ENCODE measurements at regions not wholly inside any gene's neighbourhood (a gene's known extent, or its start where the extent isn't known, plus 50 kb on each side); places are given as distances from the start of the nearest gene placed in this dataset.

DNA sequence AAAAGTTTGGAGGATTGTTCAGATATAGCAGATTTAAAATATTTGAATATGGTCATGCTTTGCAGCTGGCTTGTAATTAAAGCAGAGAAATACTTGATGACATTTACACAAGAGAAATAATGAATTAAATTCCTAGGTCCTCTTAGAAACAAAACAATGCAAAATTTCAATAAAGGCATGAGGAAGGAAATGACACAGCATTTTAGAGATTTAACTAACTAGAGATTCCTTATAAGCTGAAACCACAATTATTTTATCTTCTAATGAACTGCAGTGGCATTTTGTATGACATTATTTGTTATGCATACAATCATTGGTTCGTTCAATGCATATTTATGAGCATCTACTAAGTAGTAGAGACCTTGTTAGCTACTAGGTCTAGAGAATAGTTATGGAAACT lies 490.9 kb downstream of the ZWINT start:
- Histone ChIP-seq H3K23ac (ENCODE audit: low read length) (no peak overlapping the region), H3K18ac (ENCODE audit: low read length) (no peak overlapping the region), H3K9me3 (ENCODE audit: insufficient read depth, low read depth, low read length) (no peaks in the 10 kb centered on the region), H3K4me1 (ENCODE audit: control insufficient read depth in 1 of 2, insufficient read depth in 2 of 2, low read length in 2 of 2) (no peaks in the 10 kb centered on the region), H3K4me3 (ENCODE audit: low read depth, low read length) (no peak overlapping the region), H3K79me1 (ENCODE audit: low read length) (no peaks in the 10 kb centered on the region), H4K8ac (ENCODE audit: low read depth, low read length) (no peak overlapping the region), H2AK5ac (ENCODE audit: low read length) (no peak overlapping the region), H2BK5ac (ENCODE audit: low read depth, low read length, poor library complexity) (no peak overlapping the region), H3K27ac (ENCODE audit: low read depth, low read length) (no peak overlapping the region), H3K79me2 (ENCODE audit: control insufficient read depth, insufficient read depth, low read length, poor library complexity) (no peaks in the 10 kb centered on the region), H3K36me3 (ENCODE audit: control insufficient read depth in 1 of 2, insufficient read depth in 2 of 2, low read length in 2 of 2) (no peaks in the 10 kb centered on the region), H2BK12ac (ENCODE audit: low read length) (no peak overlapping the region), H2BK120ac (ENCODE audit: insufficient read depth, low read length, poor library complexity) (no peak overlapping the region), H3K27me3 (ENCODE audit: insufficient read depth, low read length) (no peaks in the 10 kb centered on the region), H3K4me2 (ENCODE audit: low read length) (no peak overlapping the region), H3K14ac (ENCODE audit: low read length) (no peak overlapping the region), H2AFZ (ENCODE audit: insufficient read depth, low read length, poor library complexity) (no peak overlapping the region), H4K91ac (ENCODE audit: low read depth, low read length) (no peak overlapping the region), H3K4ac (ENCODE audit: low read depth, low read length) (no peak overlapping the region), H3K9ac (ENCODE audit: low read length) (no peak overlapping the region), H4K12ac (ENCODE audit: low read depth, low read length) (no peak overlapping the region)
- no CpG with 5 or more reads among the region's 1 CpG for WGBS (ENCODE audit: extremely low coverage, insufficient coverage, insufficient read length)
- no peak for DNase-seq

DNA sequence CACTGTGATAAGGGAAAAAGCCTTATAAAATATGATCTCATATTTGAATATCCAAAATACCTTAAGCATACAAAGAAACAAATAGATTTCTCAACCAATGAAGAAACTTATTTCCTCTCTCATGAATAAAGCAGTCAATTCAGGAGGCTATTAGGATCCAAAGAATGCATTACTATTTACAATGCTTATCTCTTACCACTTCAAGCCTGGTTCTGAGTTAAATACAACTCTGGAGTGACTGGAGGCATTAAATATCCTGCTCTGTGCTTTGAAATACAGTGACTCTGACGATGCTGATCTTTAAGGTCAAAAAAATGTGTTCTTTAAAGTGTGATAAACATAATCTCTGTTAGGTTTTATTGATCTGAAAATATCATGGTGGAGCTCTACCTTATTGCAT lies 493.2 kb downstream of the ZWINT start:
- Histone ChIP-seq H3K14ac (ENCODE audit: low read length) (no peak overlapping the region), H3K9ac (ENCODE audit: low read length) (no peak overlapping the region), H3K4me1 (ENCODE audit: control insufficient read depth in 1 of 2, insufficient read depth in 2 of 2, low read length in 2 of 2) (no peaks in the 10 kb centered on the region), H3K4me3 (ENCODE audit: low read depth, low read length) (no peak overlapping the region), H2BK5ac (ENCODE audit: low read depth, low read length, poor library complexity) (no peak overlapping the region), H3K23ac (ENCODE audit: low read length) (no peak overlapping the region), H4K8ac (ENCODE audit: low read depth, low read length) (no peak overlapping the region), H3K27ac (ENCODE audit: low read depth, low read length) (no peak overlapping the region), H2AK5ac (ENCODE audit: low read length) (no peak overlapping the region), H3K4me2 (ENCODE audit: low read length) (no peak overlapping the region), H2AFZ (ENCODE audit: insufficient read depth, low read length, poor library complexity) (no peak overlapping the region), H3K79me2 (ENCODE audit: control insufficient read depth, insufficient read depth, low read length, poor library complexity) (no peaks in the 10 kb centered on the region), H4K12ac (ENCODE audit: low read depth, low read length) (no peak overlapping the region), H2BK120ac (ENCODE audit: insufficient read depth, low read length, poor library complexity) (no peak overlapping the region), H3K4ac (ENCODE audit: low read depth, low read length) (no peak overlapping the region), H3K18ac (ENCODE audit: low read length) (no peak overlapping the region), H2BK12ac (ENCODE audit: low read length) (no peak overlapping the region), H3K9me3 (ENCODE audit: insufficient read depth, low read depth, low read length) (no peaks in the 10 kb centered on the region), H3K36me3 (ENCODE audit: control insufficient read depth in 1 of 2, insufficient read depth in 2 of 2, low read length in 2 of 2) (no peaks in the 10 kb centered on the region), H3K79me1 (ENCODE audit: low read length) (no peaks in the 10 kb centered on the region), H4K91ac (ENCODE audit: low read depth, low read length) (no peak overlapping the region), H3K27me3 (ENCODE audit: insufficient read depth, low read length) (no peaks in the 10 kb centered on the region)
- DNase-seq: no peak
- WGBS (ENCODE audit: extremely low coverage, insufficient coverage, insufficient read length): no CpG with 5 or more reads among the region's 1 CpG

DNA sequence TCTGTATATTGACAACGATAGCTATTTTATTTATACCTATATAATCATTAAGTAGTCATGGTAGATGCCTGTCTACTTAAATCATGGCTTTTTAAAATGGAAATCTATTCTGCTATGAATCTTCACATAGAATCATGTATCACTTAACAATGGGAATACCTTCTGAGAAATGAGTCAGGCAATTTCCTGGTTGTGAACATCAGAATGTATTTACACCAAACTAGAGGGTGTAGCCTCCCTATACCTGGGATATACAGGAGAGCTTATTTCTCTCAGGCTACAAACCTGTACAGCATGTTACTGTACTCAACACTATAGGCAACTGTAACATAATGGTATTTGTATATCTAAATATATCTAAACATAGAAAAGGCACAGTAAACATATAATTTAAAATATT lies 502.3 kb downstream of the ZWINT start:
- H3K36me3 ChIP-seq (ENCODE audit: control insufficient read depth in 1 of 2, insufficient read depth in 2 of 2, low read length in 2 of 2): no peaks in the 10 kb centered on the region
- WGBS (ENCODE audit: extremely low coverage, insufficient coverage, insufficient read length): no CpG with 5 or more reads among the region's 1 CpG
- no peak overlapping the region for H2BK120ac ChIP-seq (ENCODE audit: insufficient read depth, low read length, poor library complexity)
- no peaks in the 10 kb centered on the region for H3K79me2 ChIP-seq (ENCODE audit: control insufficient read depth, insufficient read depth, low read length, poor library complexity)
- no peaks in the 10 kb centered on the region for H3K4me1 ChIP-seq (ENCODE audit: control insufficient read depth in 1 of 2, insufficient read depth in 2 of 2, low read length in 2 of 2)
- no peak overlapping the region for H3K14ac ChIP-seq (ENCODE audit: low read length)
- H3K18ac ChIP-seq (ENCODE audit: low read length): no peak overlapping the region
- H3K4me2 ChIP-seq (ENCODE audit: low read length): no peak overlapping the region
- no peak overlapping the region for H2AFZ ChIP-seq (ENCODE audit: insufficient read depth, low read length, poor library complexity)
- DNase-seq: no peak
- H3K9ac ChIP-seq (ENCODE audit: low read length): no peak overlapping the region
- H3K23ac ChIP-seq (ENCODE audit: low read length): no peak overlapping the region
- no peak overlapping the region for H4K12ac ChIP-seq (ENCODE audit: low read depth, low read length)
- H4K91ac ChIP-seq (ENCODE audit: low read depth, low read length): no peak overlapping the region
- H2BK12ac ChIP-seq (ENCODE audit: low read length): no peak overlapping the region
- no peak overlapping the region for H3K4ac ChIP-seq (ENCODE audit: low read depth, low read length)
- H3K9me3 ChIP-seq (ENCODE audit: insufficient read depth, low read depth, low read length): peaks cover 5% of the 10 kb centered on the region
- H2AK5ac ChIP-seq (ENCODE audit: low read length): no peak overlapping the region
- no peak overlapping the region for H3K27ac ChIP-seq (ENCODE audit: low read depth, low read length)
- H2BK5ac ChIP-seq (ENCODE audit: low read depth, low read length, poor library complexity): no peak overlapping the region
- no peak overlapping the region for H4K8ac ChIP-seq (ENCODE audit: low read depth, low read length)
- H3K79me1 ChIP-seq (ENCODE audit: low read length): no peaks in the 10 kb centered on the region
- H3K27me3 ChIP-seq (ENCODE audit: insufficient read depth, low read length): no peaks in the 10 kb centered on the region
- H3K4me3 ChIP-seq (ENCODE audit: low read depth, low read length): no peak overlapping the region

DNA sequence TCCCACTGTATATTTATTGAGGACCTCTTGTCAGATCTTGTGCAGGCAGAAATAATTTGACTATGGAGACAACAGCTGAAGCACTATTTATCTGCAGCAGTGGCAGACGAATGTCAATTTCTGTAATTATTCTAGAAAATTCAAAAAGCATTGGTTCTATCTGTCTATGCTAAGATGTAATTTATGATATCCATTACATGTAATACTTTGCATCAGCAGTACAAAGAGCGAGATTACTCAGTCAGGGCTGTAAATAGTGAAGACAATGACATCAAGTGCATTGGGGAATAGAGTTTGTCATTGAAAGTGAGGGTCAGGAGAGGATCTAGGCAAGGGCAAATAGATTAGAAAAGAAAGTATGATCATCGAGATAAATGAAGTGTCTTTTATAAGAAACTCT lies 508.2 kb downstream of the ZWINT start:
- no peaks in the 10 kb centered on the region for H3K36me3 ChIP-seq (ENCODE audit: control insufficient read depth in 1 of 2, insufficient read depth in 2 of 2, low read length in 2 of 2)
- no peak overlapping the region for H3K4ac ChIP-seq (ENCODE audit: low read depth, low read length)
- H3K9me3 ChIP-seq (ENCODE audit: insufficient read depth, low read depth, low read length): no peaks in the 10 kb centered on the region

More for the DNA sequence above, 508.2 kb downstream of the ZWINT start:
- no peak overlapping the region for H2BK12ac ChIP-seq (ENCODE audit: low read length)
- no peak overlapping the region for H3K9ac ChIP-seq (ENCODE audit: low read length)
- H2BK5ac ChIP-seq (ENCODE audit: low read depth, low read length, poor library complexity): no peak overlapping the region
- no peak overlapping the region for H3K14ac ChIP-seq (ENCODE audit: low read length)
- H3K4me2 ChIP-seq (ENCODE audit: low read length): no peak overlapping the region
- H3K18ac ChIP-seq (ENCODE audit: low read length): no peak overlapping the region
- no peak overlapping the region for H4K91ac ChIP-seq (ENCODE audit: low read depth, low read length)
- no CpG with 5 or more reads among the region's 3 CpGs for WGBS (ENCODE audit: extremely low coverage, insufficient coverage, insufficient read length)
- H3K79me1 ChIP-seq (ENCODE audit: low read length): no peaks in the 10 kb centered on the region
- H3K79me2 ChIP-seq (ENCODE audit: control insufficient read depth, insufficient read depth, low read length, poor library complexity): no peaks in the 10 kb centered on the region
- no peak overlapping the region for H2BK120ac ChIP-seq (ENCODE audit: insufficient read depth, low read length, poor library complexity)
- no peak overlapping the region for H4K8ac ChIP-seq (ENCODE audit: low read depth, low read length)
- H3K4me1 ChIP-seq (ENCODE audit: control insufficient read depth in 1 of 2, insufficient read depth in 2 of 2, low read length in 2 of 2): no peaks in the 10 kb centered on the region
- H2AFZ ChIP-seq (ENCODE audit: insufficient read depth, low read length, poor library complexity): no peak overlapping the region
- H3K27ac ChIP-seq (ENCODE audit: low read depth, low read length): no peak overlapping the region
- H3K27me3 ChIP-seq (ENCODE audit: insufficient read depth, low read length): no peaks in the 10 kb centered on the region
- DNase-seq: no peak
- no peak overlapping the region for H3K23ac ChIP-seq (ENCODE audit: low read length)
- H2AK5ac ChIP-seq (ENCODE audit: low read length): no peak overlapping the region
- no peak overlapping the region for H3K4me3 ChIP-seq (ENCODE audit: low read depth, low read length)
- no peak overlapping the region for H4K12ac ChIP-seq (ENCODE audit: low read depth, low read length)

Data from trophoblast cell (in vitro differentiated cells and primary cell).